ENCODE measurements at regions not wholly inside any gene's neighbourhood (a gene's known extent, or its start where the extent isn't known, plus 50 kb on each side); places are given as distances from the start of the nearest gene placed in this dataset.

DNA sequence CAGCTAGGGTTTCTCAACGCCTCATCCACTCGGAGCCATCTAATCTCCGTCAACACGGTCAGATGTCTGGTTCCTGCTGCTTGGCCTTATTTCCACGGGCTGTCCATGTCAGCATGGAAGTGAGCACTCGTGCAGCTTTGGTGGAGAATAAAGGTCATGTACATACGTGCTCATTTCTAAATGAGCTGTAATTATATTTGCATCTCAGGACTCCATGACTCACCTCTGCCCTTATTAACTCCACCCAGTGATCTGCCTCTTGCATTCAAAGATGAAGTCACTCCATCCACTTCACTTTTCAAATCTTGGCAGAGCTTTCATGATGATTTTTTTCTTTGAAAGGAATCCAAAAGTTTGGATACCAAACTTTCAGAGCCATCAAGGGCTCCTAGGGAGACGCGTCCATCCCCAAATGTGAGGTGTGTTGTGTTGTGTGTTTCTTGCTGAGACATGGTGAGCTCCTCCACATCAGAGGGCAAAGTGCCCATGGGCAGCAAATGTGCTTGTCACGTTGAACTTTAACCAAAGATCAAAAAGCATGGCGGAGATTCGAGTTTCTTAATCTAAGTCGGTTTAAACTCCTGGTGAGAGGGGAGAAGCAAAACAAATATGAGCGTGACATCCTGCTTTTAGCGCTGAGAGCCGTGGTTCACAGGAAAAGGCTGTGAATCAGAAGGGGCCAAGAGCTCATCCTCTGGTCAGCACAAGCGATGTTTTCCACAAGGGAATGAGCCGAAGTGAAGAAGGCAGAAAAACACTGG is 68.6 kb upstream of the ERRFI1 start:
- TF ChIP-seq SP1 (IDR thresholded peaks at IDR 0.05) (peak; percentile 86), GABPA (IDR thresholded peaks at IDR 0.05 in 1 of 2, conservative IDR thresholded peaks at IDR 0.05 in 1 of 2) (no peak), TAF1 (conservative IDR thresholded peaks at IDR 0.05) (peak; percentile 22), JUND (IDR thresholded peaks at IDR 0.05) (peak; percentile 74 to 83)
- TF ChIP-seq, protein P1, sequence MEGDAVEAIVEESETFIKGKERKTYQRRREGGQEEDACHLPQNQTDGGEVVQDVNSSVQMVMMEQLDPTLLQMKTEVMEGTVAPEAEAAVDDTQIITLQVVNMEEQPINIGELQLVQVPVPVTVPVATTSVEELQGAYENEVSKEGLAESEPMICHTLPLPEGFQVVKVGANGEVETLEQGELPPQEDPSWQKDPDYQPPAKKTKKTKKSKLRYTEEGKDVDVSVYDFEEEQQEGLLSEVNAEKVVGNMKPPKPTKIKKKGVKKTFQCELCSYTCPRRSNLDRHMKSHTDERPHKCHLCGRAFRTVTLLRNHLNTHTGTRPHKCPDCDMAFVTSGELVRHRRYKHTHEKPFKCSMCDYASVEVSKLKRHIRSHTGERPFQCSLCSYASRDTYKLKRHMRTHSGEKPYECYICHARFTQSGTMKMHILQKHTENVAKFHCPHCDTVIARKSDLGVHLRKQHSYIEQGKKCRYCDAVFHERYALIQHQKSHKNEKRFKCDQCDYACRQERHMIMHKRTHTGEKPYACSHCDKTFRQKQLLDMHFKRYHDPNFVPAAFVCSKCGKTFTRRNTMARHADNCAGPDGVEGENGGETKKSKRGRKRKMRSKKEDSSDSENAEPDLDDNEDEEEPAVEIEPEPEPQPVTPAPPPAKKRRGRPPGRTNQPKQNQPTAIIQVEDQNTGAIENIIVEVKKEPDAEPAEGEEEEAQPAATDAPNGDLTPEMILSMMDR (IDR thresholded peaks at IDR 0.05; ENCODE audit: low read depth, low read length, missing input control), result no peak
- TF ChIP-seq, protein P2, sequence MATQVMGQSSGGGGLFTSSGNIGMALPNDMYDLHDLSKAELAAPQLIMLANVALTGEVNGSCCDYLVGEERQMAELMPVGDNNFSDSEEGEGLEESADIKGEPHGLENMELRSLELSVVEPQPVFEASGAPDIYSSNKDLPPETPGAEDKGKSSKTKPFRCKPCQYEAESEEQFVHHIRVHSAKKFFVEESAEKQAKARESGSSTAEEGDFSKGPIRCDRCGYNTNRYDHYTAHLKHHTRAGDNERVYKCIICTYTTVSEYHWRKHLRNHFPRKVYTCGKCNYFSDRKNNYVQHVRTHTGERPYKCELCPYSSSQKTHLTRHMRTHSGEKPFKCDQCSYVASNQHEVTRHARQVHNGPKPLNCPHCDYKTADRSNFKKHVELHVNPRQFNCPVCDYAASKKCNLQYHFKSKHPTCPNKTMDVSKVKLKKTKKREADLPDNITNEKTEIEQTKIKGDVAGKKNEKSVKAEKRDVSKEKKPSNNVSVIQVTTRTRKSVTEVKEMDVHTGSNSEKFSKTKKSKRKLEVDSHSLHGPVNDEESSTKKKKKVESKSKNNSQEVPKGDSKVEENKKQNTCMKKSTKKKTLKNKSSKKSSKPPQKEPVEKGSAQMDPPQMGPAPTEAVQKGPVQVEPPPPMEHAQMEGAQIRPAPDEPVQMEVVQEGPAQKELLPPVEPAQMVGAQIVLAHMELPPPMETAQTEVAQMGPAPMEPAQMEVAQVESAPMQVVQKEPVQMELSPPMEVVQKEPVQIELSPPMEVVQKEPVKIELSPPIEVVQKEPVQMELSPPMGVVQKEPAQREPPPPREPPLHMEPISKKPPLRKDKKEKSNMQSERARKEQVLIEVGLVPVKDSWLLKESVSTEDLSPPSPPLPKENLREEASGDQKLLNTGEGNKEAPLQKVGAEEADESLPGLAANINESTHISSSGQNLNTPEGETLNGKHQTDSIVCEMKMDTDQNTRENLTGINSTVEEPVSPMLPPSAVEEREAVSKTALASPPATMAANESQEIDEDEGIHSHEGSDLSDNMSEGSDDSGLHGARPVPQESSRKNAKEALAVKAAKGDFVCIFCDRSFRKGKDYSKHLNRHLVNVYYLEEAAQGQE (IDR thresholded peaks at IDR 0.05), result peak; percentile 44
- TF ChIP-seq, protein P3, sequence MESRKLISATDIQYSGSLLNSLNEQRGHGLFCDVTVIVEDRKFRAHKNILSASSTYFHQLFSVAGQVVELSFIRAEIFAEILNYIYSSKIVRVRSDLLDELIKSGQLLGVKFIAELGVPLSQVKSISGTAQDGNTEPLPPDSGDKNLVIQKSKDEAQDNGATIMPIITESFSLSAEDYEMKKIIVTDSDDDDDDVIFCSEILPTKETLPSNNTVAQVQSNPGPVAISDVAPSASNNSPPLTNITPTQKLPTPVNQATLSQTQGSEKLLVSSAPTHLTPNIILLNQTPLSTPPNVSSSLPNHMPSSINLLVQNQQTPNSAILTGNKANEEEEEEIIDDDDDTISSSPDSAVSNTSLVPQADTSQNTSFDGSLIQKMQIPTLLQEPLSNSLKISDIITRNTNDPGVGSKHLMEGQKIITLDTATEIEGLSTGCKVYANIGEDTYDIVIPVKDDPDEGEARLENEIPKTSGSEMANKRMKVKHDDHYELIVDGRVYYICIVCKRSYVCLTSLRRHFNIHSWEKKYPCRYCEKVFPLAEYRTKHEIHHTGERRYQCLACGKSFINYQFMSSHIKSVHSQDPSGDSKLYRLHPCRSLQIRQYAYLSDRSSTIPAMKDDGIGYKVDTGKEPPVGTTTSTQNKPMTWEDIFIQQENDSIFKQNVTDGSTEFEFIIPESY (IDR thresholded peaks at IDR 0.05), result peak; percentile 38
